ENCODE measurements at regions not wholly inside any gene's neighbourhood (a gene's known extent, or its start where the extent isn't known, plus 50 kb on each side); places are given as distances from the start of the nearest gene placed in this dataset.

DNA sequence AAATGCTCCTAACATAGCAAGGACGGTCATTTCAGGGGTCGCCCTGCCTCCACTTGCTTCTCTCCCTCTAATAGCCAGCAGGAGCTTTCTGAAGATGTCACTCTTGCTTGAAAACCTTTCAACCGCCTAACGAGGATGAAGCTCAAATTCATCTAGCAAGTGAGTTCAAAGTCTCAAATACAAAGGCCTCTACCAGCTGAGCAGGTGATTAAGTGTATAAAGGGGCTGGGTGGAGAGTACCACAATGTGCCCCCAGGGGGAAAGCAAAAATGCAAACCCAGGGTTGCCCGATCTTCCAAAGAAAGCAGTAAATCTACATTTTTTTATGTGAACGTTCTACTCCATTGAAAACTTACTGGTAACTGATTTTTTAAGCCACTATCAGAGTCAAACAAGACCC, 50.4 kb upstream of the GRIP2 start:
- peaks cover 2% of the 10 kb centered on the region for H3K36me3 Mint-ChIP-seq (ENCODE audit: low read depth)
- peaks cover 74% of the 10 kb centered on the region for H3K27me3 Mint-ChIP-seq
- H3K27ac Mint-ChIP-seq = no peak overlapping the region
- H3K9me3 ChIP-seq (ENCODE audit: control insufficient read depth, low read length, poor library complexity, severe bottlenecking) = no peaks in the 10 kb centered on the region
- ATAC-seq (no peak), DNase-seq (no peak)
- no peaks in the 10 kb centered on the region for H3K4me1 Mint-ChIP-seq
- no peak overlapping the region for H3K4me3 Mint-ChIP-seq

DNA sequence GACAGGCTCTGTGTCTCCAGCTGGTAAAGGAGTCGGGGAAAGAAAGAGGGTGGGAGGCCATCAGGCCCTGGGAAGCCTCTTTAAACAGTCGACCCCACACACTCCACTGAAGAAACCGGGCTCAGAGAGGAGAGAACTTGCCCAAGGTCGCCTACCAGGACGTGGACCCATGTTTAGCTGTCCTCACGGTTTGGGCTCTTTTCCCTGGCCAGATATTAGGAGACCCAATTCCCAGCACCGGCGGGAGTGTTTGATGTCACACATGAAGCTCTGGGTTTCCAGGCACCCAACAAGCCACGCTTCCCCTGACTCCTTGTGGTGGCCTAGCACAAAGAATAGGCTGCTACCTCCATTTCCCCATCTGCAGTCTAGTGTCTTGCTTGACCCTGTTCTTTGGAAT, 52.2 kb upstream of the GRIP2 start:
- no peaks in the 10 kb centered on the region for H3K4me1 Mint-ChIP-seq
- H3K9me3 ChIP-seq (ENCODE audit: control insufficient read depth, low read length, poor library complexity, severe bottlenecking) = no peaks in the 10 kb centered on the region
- peaks cover 2% of the 10 kb centered on the region for H3K36me3 Mint-ChIP-seq (ENCODE audit: low read depth)
- no peak for ATAC-seq
- H3K4me3 Mint-ChIP-seq = no peak overlapping the region
- no peak for DNase-seq
- H3K27me3 Mint-ChIP-seq = peaks cover 79% of the 10 kb centered on the region
- H3K27ac Mint-ChIP-seq = no peak overlapping the region

DNA sequence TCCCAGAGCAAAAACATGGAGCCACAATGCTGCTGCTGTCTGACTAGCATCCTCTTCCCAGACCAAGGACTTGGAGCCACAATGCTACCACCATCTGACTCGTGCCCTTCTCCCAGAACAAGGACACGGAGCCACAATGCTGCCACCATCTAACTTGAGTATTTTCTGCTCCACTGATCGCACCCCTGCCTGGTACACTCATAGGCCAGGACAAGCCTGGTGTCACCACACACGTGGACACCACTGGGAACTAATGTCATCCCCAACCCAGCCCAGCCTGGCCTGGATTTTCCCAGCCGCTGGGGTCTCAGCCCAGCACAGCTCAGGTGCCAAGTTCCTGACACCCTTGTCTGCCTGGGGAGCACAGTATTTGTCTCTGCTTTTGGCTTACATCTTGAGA, 52.7 kb upstream of the GRIP2 start:
- H3K4me3 Mint-ChIP-seq = no peak overlapping the region
- peaks cover under 1% of the 10 kb centered on the region for H3K36me3 Mint-ChIP-seq (ENCODE audit: low read depth)
- no peaks in the 10 kb centered on the region for H3K9me3 ChIP-seq (ENCODE audit: control insufficient read depth, low read length, poor library complexity, severe bottlenecking)
- DNase-seq = no peak
- no peaks in the 10 kb centered on the region for H3K4me1 Mint-ChIP-seq
- ATAC-seq = no peak
- peaks cover 75% of the 10 kb centered on the region for H3K27me3 Mint-ChIP-seq
- H3K27ac Mint-ChIP-seq = no peak overlapping the region

DNA sequence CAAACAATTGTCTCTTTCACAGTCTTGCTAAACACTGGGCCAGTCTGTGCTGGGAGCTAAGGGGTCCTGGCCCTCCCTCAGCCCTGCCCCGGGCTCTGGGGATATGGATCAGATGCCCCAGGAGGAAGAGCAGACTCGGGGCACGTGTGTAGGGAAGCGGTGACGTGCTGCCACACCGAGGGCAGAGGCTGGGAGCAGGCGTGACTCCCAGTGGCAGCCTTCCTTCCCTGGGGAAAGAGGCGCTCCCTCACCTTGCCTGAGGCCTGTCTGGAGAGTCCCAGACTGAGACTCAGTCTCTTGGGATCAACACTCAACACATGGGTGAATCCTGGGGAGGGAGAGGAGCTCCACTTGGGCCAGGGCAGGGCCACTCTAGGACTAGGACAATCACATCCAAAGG, 54.1 kb upstream of the GRIP2 start:
- no peaks in the 10 kb centered on the region for H3K9me3 ChIP-seq (ENCODE audit: control insufficient read depth, low read length, poor library complexity, severe bottlenecking)
- no peaks in the 10 kb centered on the region for H3K4me1 Mint-ChIP-seq
- ATAC-seq (no peak), DNase-seq (no peak)
- H3K27me3 Mint-ChIP-seq = peaks cover 62% of the 10 kb centered on the region
- H3K4me3 Mint-ChIP-seq = no peak overlapping the region
- H3K36me3 Mint-ChIP-seq (ENCODE audit: low read depth) = no peaks in the 10 kb centered on the region
- H3K27ac Mint-ChIP-seq = no peak overlapping the region

DNA sequence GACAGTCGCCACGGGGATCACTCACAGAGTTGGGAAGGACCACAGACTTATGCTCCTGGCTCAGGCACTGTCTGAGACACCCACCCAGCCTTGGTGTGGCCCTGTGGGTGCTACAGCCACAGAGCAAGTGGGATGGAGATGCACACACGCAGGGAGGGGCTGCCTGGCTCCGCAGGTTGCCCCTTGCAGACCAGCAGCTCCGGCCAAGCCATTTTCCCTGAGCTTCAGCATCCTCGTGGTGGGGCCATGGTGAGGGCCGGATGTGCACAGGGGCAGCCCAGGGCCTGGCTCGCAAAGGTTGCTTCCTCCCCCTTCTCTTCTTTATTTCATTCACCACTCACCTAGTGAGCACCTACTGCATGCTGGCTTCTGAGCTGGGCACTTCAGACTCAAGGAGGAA, 55.4 kb upstream of the GRIP2 start:
- ATAC-seq (no peak), DNase-seq (no peak)
- Mint-ChIP-seq H3K4me3 (no peak overlapping the region), H3K4me1 (no peaks in the 10 kb centered on the region), H3K27ac (no peak overlapping the region), H3K27me3 (peaks cover 58% of the 10 kb centered on the region), H3K36me3 (ENCODE audit: low read depth) (no peaks in the 10 kb centered on the region)
- H3K9me3 ChIP-seq (ENCODE audit: control insufficient read depth, low read length, poor library complexity, severe bottlenecking) = no peaks in the 10 kb centered on the region

DNA sequence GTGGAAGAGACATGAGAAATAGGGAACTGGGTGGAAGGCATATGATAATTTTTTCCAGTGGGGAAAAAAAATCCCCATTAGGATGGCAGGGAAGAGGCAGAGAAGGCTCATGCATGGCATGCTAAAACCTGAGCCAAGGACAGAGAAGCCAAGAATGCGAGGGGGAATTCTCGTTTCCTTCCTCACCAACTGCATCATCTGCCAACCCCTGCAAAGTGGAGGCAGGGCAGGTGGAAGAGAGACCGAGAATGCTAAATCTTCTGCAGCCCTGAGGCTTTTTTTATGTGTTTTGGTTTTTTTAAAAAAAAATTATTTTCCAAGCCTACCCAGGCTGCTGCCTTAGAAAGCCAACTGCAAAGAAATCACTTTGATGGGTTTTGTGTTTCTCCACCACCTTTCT, 54.3 kb upstream of the CCDC174 start:
- H3K27me3 Mint-ChIP-seq = peaks cover 57% of the 10 kb centered on the region
- H3K4me1 Mint-ChIP-seq = no peaks in the 10 kb centered on the region
- no peak overlapping the region for H3K27ac Mint-ChIP-seq
- no peak for DNase-seq
- H3K4me3 Mint-ChIP-seq = no peak overlapping the region
- no peaks in the 10 kb centered on the region for H3K9me3 ChIP-seq (ENCODE audit: control insufficient read depth, low read length, poor library complexity, severe bottlenecking)
- ATAC-seq = no peak
- H3K36me3 Mint-ChIP-seq (ENCODE audit: low read depth) = no peaks in the 10 kb centered on the region

DNA sequence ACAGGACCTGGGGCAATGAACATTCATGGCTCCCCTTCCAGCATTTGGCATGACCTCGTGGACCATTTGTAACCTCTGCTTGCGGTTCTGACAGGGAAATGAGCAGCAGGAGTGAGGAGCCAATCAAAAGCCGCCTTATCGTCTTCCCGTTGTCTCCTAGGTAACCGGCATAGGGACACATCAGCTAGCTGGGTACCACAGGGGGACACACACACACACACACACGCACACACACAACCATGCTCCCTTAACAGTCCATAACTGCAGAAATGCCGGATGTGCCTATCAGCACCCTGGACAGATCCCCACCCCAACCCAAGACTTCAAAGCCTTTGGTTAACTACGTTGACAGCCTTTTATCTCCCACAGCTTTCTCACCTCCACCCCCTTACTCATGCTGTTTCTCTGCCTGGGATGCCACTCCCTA, 53.4 kb upstream of the CCDC174 start:
- Mint-ChIP-seq H3K36me3 (ENCODE audit: low read depth) (peaks cover under 1% of the 10 kb centered on the region), H3K27me3 (peaks cover 50% of the 10 kb centered on the region), H3K4me3 (no peak overlapping the region), H3K27ac (no peak overlapping the region), H3K4me1 (no peaks in the 10 kb centered on the region)
- ATAC-seq (peak; percentile 60), DNase-seq (peak in 1 of 3 donors; percentile 25)
- H3K9me3 ChIP-seq (ENCODE audit: control insufficient read depth, low read length, poor library complexity, severe bottlenecking) = no peaks in the 10 kb centered on the region

DNA sequence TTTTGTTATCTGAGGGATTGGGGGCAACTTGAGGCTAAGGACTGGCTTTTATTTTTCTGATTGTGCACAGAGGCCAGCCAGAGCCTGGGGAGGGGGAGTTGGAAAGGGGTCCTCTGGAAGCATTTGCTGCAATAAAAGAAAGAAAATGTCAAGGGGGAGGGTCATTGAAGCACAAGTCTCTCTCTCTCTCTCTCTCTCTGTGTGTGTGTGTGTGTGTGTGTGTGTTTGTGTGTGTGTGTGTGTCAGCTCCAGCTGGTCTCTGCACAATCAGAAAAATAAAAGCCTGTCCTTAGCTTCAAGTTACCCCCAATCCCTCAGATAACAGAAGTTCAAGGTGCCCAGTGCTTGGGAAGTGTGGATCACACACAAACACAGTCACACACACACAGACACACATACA, 52.1 kb upstream of the CCDC174 start:
- no peaks in the 10 kb centered on the region for H3K4me1 Mint-ChIP-seq
- DNase-seq (no peak), ATAC-seq (no peak)
- H3K9me3 ChIP-seq (ENCODE audit: control insufficient read depth, low read length, poor library complexity, severe bottlenecking) = no peaks in the 10 kb centered on the region
- peaks cover 46% of the 10 kb centered on the region for H3K27me3 Mint-ChIP-seq
- no peak overlapping the region for H3K27ac Mint-ChIP-seq
- H3K4me3 Mint-ChIP-seq = no peak overlapping the region
- H3K36me3 Mint-ChIP-seq (ENCODE audit: low read depth) = peaks cover 3% of the 10 kb centered on the region

DNA sequence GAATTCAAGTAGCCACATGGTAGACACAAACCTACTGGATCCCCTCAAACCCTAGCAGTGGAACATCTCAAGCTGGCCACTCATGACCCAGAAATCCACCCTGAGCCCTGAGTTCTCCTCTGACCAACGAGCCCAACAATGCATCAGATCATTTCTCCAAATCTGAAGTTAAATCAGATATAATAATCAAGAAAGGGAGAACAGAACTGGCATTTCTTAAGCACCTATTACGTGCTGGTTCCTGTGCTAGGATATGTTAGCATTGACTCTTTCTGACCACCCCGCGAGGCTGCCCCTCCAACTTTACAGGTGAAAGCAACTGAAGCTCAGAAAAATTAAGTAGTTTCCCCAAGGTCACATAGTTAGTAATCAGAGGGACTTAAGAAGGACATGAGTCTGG, 51.5 kb upstream of the CCDC174 start:
- no peak overlapping the region for H3K4me3 Mint-ChIP-seq
- ATAC-seq = no peak
- H3K36me3 Mint-ChIP-seq (ENCODE audit: low read depth) = peaks cover 3% of the 10 kb centered on the region

DNA sequence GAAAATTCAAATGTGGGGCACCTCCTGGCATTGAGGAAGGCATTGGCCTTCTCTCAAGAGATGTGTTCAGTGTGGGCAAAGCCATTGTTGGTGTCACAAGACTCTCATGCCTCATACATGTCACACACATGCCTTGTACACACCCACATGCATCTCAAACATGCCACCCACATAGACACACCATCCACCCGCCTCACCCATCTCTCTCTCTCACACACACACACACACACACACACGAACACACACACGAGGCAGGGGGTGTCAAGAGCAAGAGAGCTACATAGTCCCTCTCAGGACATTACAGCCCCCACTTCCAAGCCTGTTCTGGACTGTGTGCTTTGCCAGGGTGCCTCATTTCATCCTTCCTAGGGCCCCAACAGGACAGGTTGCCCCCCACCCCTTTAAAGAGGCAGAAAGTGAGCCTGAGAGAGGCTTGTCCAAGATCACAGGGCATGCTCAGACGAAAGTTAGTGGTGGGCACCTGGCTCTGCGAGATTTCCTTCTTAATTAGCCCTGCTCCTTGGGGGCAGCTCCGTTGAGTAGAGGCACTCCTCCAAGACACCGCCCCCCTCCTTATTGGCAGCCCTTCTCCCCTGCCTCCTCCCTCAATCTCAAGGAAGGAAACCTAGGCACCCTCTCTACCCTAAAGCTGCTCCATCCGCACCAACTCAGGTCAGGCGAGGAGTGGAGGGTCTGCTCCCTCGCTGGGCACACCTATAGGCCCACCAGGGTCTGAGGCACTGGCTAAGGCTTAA, 50.5 kb upstream of the CCDC174 start:
- H3K36me3 Mint-ChIP-seq (ENCODE audit: low read depth) = peaks cover 5% of the 10 kb centered on the region

More for the DNA sequence above, 51.5 kb upstream of the CCDC174 start:
- Mint-ChIP-seq H3K27me3 (peaks cover 52% of the 10 kb centered on the region), H3K27ac (no peak overlapping the region), H3K4me1 (no peaks in the 10 kb centered on the region)
- DNase-seq = no peak
- H3K9me3 ChIP-seq (ENCODE audit: control insufficient read depth, low read length, poor library complexity, severe bottlenecking) = no peaks in the 10 kb centered on the region

DNA sequence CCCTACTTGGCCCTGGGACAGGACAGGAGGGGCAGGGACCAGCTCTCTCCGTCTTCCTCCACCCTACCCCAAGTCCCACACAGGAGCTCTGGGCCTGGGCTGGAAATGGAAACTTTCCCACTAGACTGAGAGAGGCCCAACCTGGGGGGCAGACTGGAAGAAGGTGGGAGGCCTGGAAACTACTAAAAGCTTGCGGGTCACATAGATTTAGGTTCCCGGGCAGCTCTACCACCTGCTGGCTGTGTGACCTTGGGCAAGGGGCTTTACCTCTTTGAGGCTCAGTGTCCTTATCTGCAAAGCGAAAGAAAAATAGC, 49.9 kb upstream of the CCDC174 start:
- H3K27ac Mint-ChIP-seq = no peak overlapping the region
- no peak overlapping the region for H3K4me3 Mint-ChIP-seq
- peaks cover 54% of the 10 kb centered on the region for H3K27me3 Mint-ChIP-seq
- no peak for DNase-seq
- H3K4me1 Mint-ChIP-seq = peaks cover 5% of the 10 kb centered on the region
- no peak for ATAC-seq
- H3K9me3 ChIP-seq (ENCODE audit: control insufficient read depth, low read length, poor library complexity, severe bottlenecking) = no peaks in the 10 kb centered on the region
- H3K36me3 Mint-ChIP-seq (ENCODE audit: low read depth) = peaks cover 7% of the 10 kb centered on the region

More for the DNA sequence above, 50.5 kb upstream of the CCDC174 start:
- Mint-ChIP-seq H3K4me3 (no peak overlapping the region), H3K27ac (no peak overlapping the region), H3K4me1 (peaks cover 2% of the 10 kb centered on the region), H3K27me3 (peaks cover 54% of the 10 kb centered on the region)
- no peaks in the 10 kb centered on the region for H3K9me3 ChIP-seq (ENCODE audit: control insufficient read depth, low read length, poor library complexity, severe bottlenecking)
- ATAC-seq = no peak
- DNase-seq = no peak
